ENCODE measurements at regions not wholly inside any gene's neighbourhood (a gene's known extent, or its start where the extent isn't known, plus 50 kb on each side); places are given as distances from the start of the nearest gene placed in this dataset.

GRCh38 chr22:48146426-48146825, 1384.0 kb downstream of the TBC1D22A start:
- no peak for DNase-seq (ENCODE audit: low read depth)

GRCh38 chr22:48145738-48146137, 1383.3 kb downstream of the TBC1D22A start:
- DNase-seq (ENCODE audit: low read depth) = no peak

- DNase-seq (ENCODE audit: low read depth) = no peak
These were observed 1381.9 kb downstream of the TBC1D22A start for GRCh38 chr22:48144318-48144717.

GRCh38 chr22:48143856-48144255, 1381.4 kb downstream of the TBC1D22A start:
- DNase-seq (ENCODE audit: low read depth) = no peak

- DNase-seq (ENCODE audit: low read depth) = no peak
These were observed 1379.9 kb downstream of the TBC1D22A start for GRCh38 chr22:48142388-48142787.

- DNase-seq (ENCODE audit: low read depth) = no peak
These were observed 1378.9 kb downstream of the TBC1D22A start for GRCh38 chr22:48141301-48141700.

- no peak for DNase-seq (ENCODE audit: low read depth)
These were observed 1377.9 kb downstream of the TBC1D22A start for GRCh38 chr22:48140261-48140813.

- DNase-seq (ENCODE audit: low read depth) = no peak
These were observed 1377.3 kb downstream of the TBC1D22A start for GRCh38 chr22:48139776-48140175.

GRCh38 chr22:48138855-48139254, 1376.4 kb downstream of the TBC1D22A start:
- no peak for DNase-seq (ENCODE audit: low read depth)

GRCh38 chr22:48138427-48138826, 1376.0 kb downstream of the TBC1D22A start:
- DNase-seq (ENCODE audit: low read depth) = no peak

- DNase-seq (ENCODE audit: low read depth) = no peak
These were observed 1375.2 kb downstream of the TBC1D22A start for GRCh38 chr22:48137640-48138039.

- no peak for DNase-seq (ENCODE audit: low read depth)
These were observed 1373.1 kb downstream of the TBC1D22A start for GRCh38 chr22:48135592-48135991.

- no peak for DNase-seq (ENCODE audit: low read depth)
These were observed 1363.0 kb downstream of the TBC1D22A start for GRCh38 chr22:48125416-48125815.

GRCh38 chr22:48121984-48122383, 1359.5 kb downstream of the TBC1D22A start:
- no peak for DNase-seq (ENCODE audit: low read depth)

- no peak for DNase-seq (ENCODE audit: low read depth)
These were observed 1356.2 kb downstream of the TBC1D22A start for GRCh38 chr22:48118654-48119053.

GRCh38 chr22:48116871-48117270, 1354.4 kb downstream of the TBC1D22A start:
- no peak for DNase-seq (ENCODE audit: low read depth)

- peak; percentile 67 for DNase-seq (ENCODE audit: low read depth)
These were observed 1350.5 kb downstream of the TBC1D22A start for GRCh38 chr22:48112687-48113521.

GRCh38 chr22:48106715-48107259, 1344.3 kb downstream of the TBC1D22A start:
- DNase-seq (ENCODE audit: low read depth) = no peak

- DNase-seq (ENCODE audit: low read depth) = no peak
These were observed 1343.8 kb downstream of the TBC1D22A start for GRCh38 chr22:48106215-48106614.

- no peak for DNase-seq (ENCODE audit: low read depth)
These were observed 1342.8 kb downstream of the TBC1D22A start for GRCh38 chr22:48105259-48105658.

GRCh38 chr22:48104766-48105165, 1342.3 kb downstream of the TBC1D22A start:
- DNase-seq (ENCODE audit: low read depth) = no peak

GRCh38 chr22:48104102-48104738, 1341.8 kb downstream of the TBC1D22A start:
- no peak for DNase-seq (ENCODE audit: low read depth)
